NT2/D1 (cell line): ENCODE measurements at regions not wholly inside any gene's neighbourhood (a gene's known extent, or its start where the extent isn't known, plus 50 kb on each side); places are given as distances from the start of the nearest gene placed in this dataset.

Experiments
- DNase-seq: peaks from one replicate; pipeline ENCODE4 v3.0.0-alpha.2; 2011; ENCODE audit warnings: low read depth, low spot score
- H3K27me3 ChIP-seq: 2 replicates; pipeline ENCODE4 v1.6.0; 2011; ENCODE audit warnings: mild to moderate bottlenecking; ENCODE audit not compliant: insufficient read length, insufficient read depth
- H3K36me3 ChIP-seq: 2 replicates; pipeline ENCODE4 v1.6.1; 2011; ENCODE audit warnings: mild to moderate bottlenecking, low read length, mixed read lengths; ENCODE audit not compliant: insufficient read depth, insufficient read length
- H3K4me1 ChIP-seq: 2 replicates; pipeline ENCODE4 v1.5.1; 2011; ENCODE audit not compliant: insufficient read depth, insufficient read length
- H3K4me3 ChIP-seq: 2 replicates; pipeline ENCODE4 v1.5.1; 2011; ENCODE audit warnings: low read depth; ENCODE audit not compliant: insufficient read length
- H3K9ac ChIP-seq: 2 replicates; pipeline ENCODE4 v1.6.0; 2011; ENCODE audit warnings: low read depth; ENCODE audit not compliant: insufficient read length
- H3K9me3 ChIP-seq: 2 replicates; pipeline ENCODE4 v1.5.1; 2011; ENCODE audit warnings: mild to moderate bottlenecking, low read length; ENCODE audit not compliant: insufficient read depth
- SUZ12 ChIP-seq: IDR thresholded peaks from 2 replicates; pipeline ENCODE4 v1.6.1; 2011; ENCODE audit not compliant: insufficient read length, insufficient read depth; ENCODE audit errors: extremely low read depth
- YY1 ChIP-seq: IDR thresholded peaks from 2 replicates; pipeline ENCODE4 v1.6.1; 2011; ENCODE audit not compliant: insufficient read length, insufficient read depth
- ZNF274 ChIP-seq: IDR thresholded peaks from 2 replicates; pipeline ENCODE4 v1.6.1; 2011; ENCODE audit warnings: mild to moderate bottlenecking, low read depth, low read length

- Histone ChIP-seq H3K9me3 (peaks cover under 1% of the 10 kb centered on the region; the same call in 1 of the 2 replicates), H3K9ac (no peak overlapping the region), H3K36me3 (no peaks in the 10 kb centered on the region), H3K27me3 (no peaks in the 10 kb centered on the region), H3K4me1 (peaks cover 11% of the 10 kb centered on the region), H3K4me3 (no peak overlapping the region)
- TF ChIP-seq SUZ12 (no peak), YY1 (no peak), ZNF274 (no peak)
- no peak for DNase-seq
Measured at GRCh38 chr11:69945157-69945556, 125.9 kb upstream of the FGF3 start.

GRCh38 chr11:69947059-69947792 is 128.0 kb upstream of the FGF3 start:
- no peak overlapping the region for H3K4me3 ChIP-seq
- no peak overlapping the region for H3K9ac ChIP-seq
- no peaks in the 10 kb centered on the region for H3K36me3 ChIP-seq
- H3K4me1 ChIP-seq = peaks cover 11% of the 10 kb centered on the region
- peaks cover 10% of the 10 kb centered on the region; the same call in 1 of the 2 replicates for H3K9me3 ChIP-seq
- no peaks in the 10 kb centered on the region for H3K27me3 ChIP-seq
- TF ChIP-seq YY1 (no peak), ZNF274 (no peak), SUZ12 (no peak)
- no peak for DNase-seq

GRCh38 chr11:69947793-69948255 is 128.6 kb upstream of the FGF3 start:
- DNase-seq = no peak
- Histone ChIP-seq H3K4me3 (no peak overlapping the region), H3K9ac (no peak overlapping the region), H3K27me3 (no peaks in the 10 kb centered on the region), H3K36me3 (no peaks in the 10 kb centered on the region), H3K9me3 (peaks cover 10% of the 10 kb centered on the region; the same call in 1 of the 2 replicates), H3K4me1 (peaks cover 11% of the 10 kb centered on the region)
- no peak for TF ChIP-seq ZNF274
- no peak for TF ChIP-seq YY1
- no peak for TF ChIP-seq SUZ12

- H3K9ac ChIP-seq = peak overlapping the region; percentile 44
- no peak overlapping the region for H3K4me3 ChIP-seq
- H3K4me1 ChIP-seq = peaks cover 10% of the 10 kb centered on the region
- peaks cover 10% of the 10 kb centered on the region; the same call in 1 of the 2 replicates for H3K9me3 ChIP-seq
- no peak for DNase-seq
- no peaks in the 10 kb centered on the region for H3K36me3 ChIP-seq
- TF ChIP-seq SUZ12 (no peak), YY1 (no peak), ZNF274 (no peak)
- no peaks in the 10 kb centered on the region for H3K27me3 ChIP-seq
Measured at GRCh38 chr11:69948256-69949141, 129.3 kb upstream of the FGF3 start.

- TF ChIP-seq YY1 (no peak), SUZ12 (no peak), ZNF274 (no peak)
- no peak for DNase-seq
- H3K27me3 ChIP-seq = no peaks in the 10 kb centered on the region
- no peaks in the 10 kb centered on the region for H3K36me3 ChIP-seq
- peaks cover 10% of the 10 kb centered on the region; the same call in 1 of the 2 replicates for H3K9me3 ChIP-seq
- H3K9ac ChIP-seq = no peak overlapping the region
- H3K4me1 ChIP-seq = peaks cover 11% of the 10 kb centered on the region
- H3K4me3 ChIP-seq = no peak overlapping the region
Measured at GRCh38 chr11:69949327-69949726, 128.8 kb upstream of the ANO1 start.

GRCh38 chr11:69950120-69950519 is 128.0 kb upstream of the ANO1 start:
- Histone ChIP-seq H3K36me3 (no peaks in the 10 kb centered on the region), H3K4me3 (no peak overlapping the region), H3K9me3 (peaks cover 10% of the 10 kb centered on the region; the same call in 1 of the 2 replicates), H3K27me3 (no peaks in the 10 kb centered on the region), H3K4me1 (peaks cover 11% of the 10 kb centered on the region), H3K9ac (no peak overlapping the region)
- DNase-seq = peak; percentile 82
- TF ChIP-seq YY1 (no peak), SUZ12 (no peak), ZNF274 (no peak)

GRCh38 chr11:69950621-69951020 is 127.5 kb upstream of the ANO1 start:
- no peak for DNase-seq

More at GRCh38 chr11:69950621-69951020, 127.5 kb upstream of the ANO1 start:
- no peak for TF ChIP-seq ZNF274
- TF ChIP-seq YY1 = no peak
- no peak for TF ChIP-seq SUZ12
- H3K36me3 ChIP-seq = no peaks in the 10 kb centered on the region
- no peak overlapping the region for H3K4me3 ChIP-seq
- no peaks in the 10 kb centered on the region for H3K27me3 ChIP-seq
- no peak overlapping the region for H3K9ac ChIP-seq
- peaks cover 11% of the 10 kb centered on the region for H3K4me1 ChIP-seq
- H3K9me3 ChIP-seq = peaks cover 10% of the 10 kb centered on the region; the same call in 1 of the 2 replicates
